Fibroblast of pulmonary artery (primary cell): ENCODE measurements at regions not wholly inside any gene's neighbourhood (a gene's known extent, or its start where the extent isn't known, plus 50 kb on each side); places are given as distances from the start of the nearest gene placed in this dataset.

Experiments
- DNase-seq: peaks from one replicate; pipeline ENCODE4 v3.0.0-alpha.2; 2010; ENCODE audit warnings: low read depth
- H3K4me3 ChIP-seq: replicated peaks from 2 replicates; pipeline ENCODE4 v1.5.1; 2011; ENCODE audit warnings: low read depth, mild to moderate bottlenecking, control low read depth, low read length, moderate library complexity
- CTCF ChIP-seq: IDR thresholded peaks from 2 replicates; pipeline ENCODE4 v1.5.1; 2011; ENCODE audit warnings: mild to moderate bottlenecking, control low read depth, low read length, inconsistent platforms; ENCODE audit errors: missing control alignments

GRCh38 chr17:72553051-72553755 is 432.4 kb downstream of the SOX9 start:
- no peak overlapping the region for H3K4me3 ChIP-seq
- no peak for DNase-seq
- TF ChIP-seq CTCF = no peak

GRCh38 chr17:72554508-72554907 is 433.7 kb downstream of the SOX9 start:
- no peak for TF ChIP-seq CTCF
- no peak for DNase-seq
- H3K4me3 ChIP-seq = no peak overlapping the region

GRCh38 chr17:72555052-72555451 is 434.2 kb downstream of the SOX9 start:
- no peak for DNase-seq
- H3K4me3 ChIP-seq = no peak overlapping the region
- TF ChIP-seq CTCF = no peak

GRCh38 chr17:72556944-72557826 is 436.4 kb downstream of the SOX9 start:
- peak; percentile 82 for TF ChIP-seq CTCF
- no peak overlapping the region for H3K4me3 ChIP-seq
- DNase-seq = peak; percentile 66

GRCh38 chr17:72558971-72559476 is 438.2 kb downstream of the SOX9 start:
- DNase-seq = no peak
- no peak overlapping the region for H3K4me3 ChIP-seq
- TF ChIP-seq CTCF = no peak

GRCh38 chr17:72560303-72561247 is 439.8 kb downstream of the SOX9 start:
- no peak overlapping the region for H3K4me3 ChIP-seq
- peak; percentile 66 for DNase-seq
- peak; percentile 82 for TF ChIP-seq CTCF
